ENCODE measurements at regions not wholly inside any gene's neighbourhood (a gene's known extent, or its start where the extent isn't known, plus 50 kb on each side); places are given as distances from the start of the nearest gene placed in this dataset.

- no peak for TF ChIP-seq POLR2A (IDR thresholded peaks at IDR 0.05)
- no peak for TF ChIP-seq CTCF (IDR thresholded peaks at IDR 0.05)
- no peak for TF ChIP-seq POLR2AphosphoS5 (IDR thresholded peaks at IDR 0.05)
Observed at GRCh38 chr13:33510350-33510970, 224.9 kb upstream of the STARD13 start.
